ENCODE measurements at regions not wholly inside any gene's neighbourhood (a gene's known extent, or its start where the extent isn't known, plus 50 kb on each side); places are given as distances from the start of the nearest gene placed in this dataset.

DNA sequence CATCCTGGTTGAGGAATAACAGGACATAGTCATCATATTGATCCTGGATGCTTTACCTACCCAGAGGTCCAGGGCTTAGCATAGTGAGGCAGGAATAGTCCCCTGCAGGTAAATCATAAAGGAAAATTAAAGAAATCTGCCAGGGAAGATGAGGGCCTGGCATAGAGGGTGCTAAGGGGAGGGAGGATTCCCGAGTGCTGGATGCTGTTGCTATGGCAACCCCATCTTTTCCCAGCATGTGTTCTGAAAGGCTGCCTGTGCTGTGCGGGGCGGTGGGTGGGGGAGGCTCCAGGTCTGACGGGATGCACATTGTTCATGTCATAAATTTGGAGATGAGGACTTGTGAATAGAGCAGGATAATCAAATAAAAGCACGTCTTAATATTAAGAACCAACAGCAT, 212.6 kb upstream of the PCSK2 start:
- no peak overlapping the region for H3K27ac ChIP-seq (ENCODE audit: control insufficient read depth, insufficient read depth)
- in situ Hi-C loops (cut with MboI) (no loop called here), intact Hi-C loops (cut with micrococcal nuclease; ENCODE audit: unreplicated experiment) (no loop called here)
- no peaks in the 10 kb centered on the region for H3K9me3 ChIP-seq (replicated peaks; ENCODE audit: control insufficient read depth, insufficient read depth, low read length)
- SMC1A ChIA-PET (ENCODE audit: uncharacterized antibody, unreplicated experiment): no interaction called here
- ATAC-seq (no peak), DNase-seq (ENCODE audit: low read depth, low spot score) (no peak), FAIRE-seq (no peak)
- CTCF ChIA-PET: no interaction called here
- H3K27me3 ChIP-seq (replicated peaks in 1 of 2; ENCODE audit: control insufficient read depth in 2 of 2, insufficient read depth in 2 of 2, low read length in 1 of 2): no peaks in the 10 kb centered on the region
- TF ChIP-seq ZNF24 (IDR thresholded peaks at IDR 0.05) (no peak), ASH2L (IDR thresholded peaks at IDR 0.05; ENCODE audit: borderline replicate concordance, low read depth) (no peak), TBL1XR1 (IDR thresholded peaks at IDR 0.05; ENCODE audit: low read depth, low read length) (no peak), CBFB (IDR thresholded peaks at IDR 0.05; ENCODE audit: low read depth) (no peak), NR2C1 (IDR thresholded peaks at IDR 0.05) (no peak), CHD1 (IDR thresholded peaks at IDR 0.05; ENCODE audit: low read depth, low read length) (no peak), NR2F1 (conservative IDR thresholded peaks at IDR 0.05) (no peak), FOXK2 (IDR thresholded peaks at IDR 0.05) (no peak), ZNF217 (IDR thresholded peaks at IDR 0.05) (no peak), IRF4 (IDR thresholded peaks at IDR 0.05; ENCODE audit: low read depth, low read length) (no peak), EED (IDR thresholded peaks at IDR 0.05; ENCODE audit: low read depth) (no peak), EZH2 (IDR thresholded peaks at IDR 0.05; ENCODE audit: borderline replicate concordance, control insufficient read depth, low read depth, low read length) (no peak)
- H4K20me1 ChIP-seq (ENCODE audit: control insufficient read depth, insufficient read depth): no peaks in the 10 kb centered on the region
- no peak overlapping the region for H2AFZ ChIP-seq (ENCODE audit: control insufficient read depth, low read depth, low read length)
- POLR2A ChIA-PET: no interaction called here
- H3K4me2 ChIP-seq (ENCODE audit: control insufficient read depth, insufficient read depth): no peak overlapping the region
- no peaks in the 10 kb centered on the region for H3K79me2 ChIP-seq (ENCODE audit: control insufficient read depth, insufficient read depth, low read length)
- H3K9ac ChIP-seq (ENCODE audit: control insufficient read depth, insufficient read depth, low read length): no peak overlapping the region
- no peak overlapping the region for H3K4me3 ChIP-seq
- 21% methylated on average over 5 of the region's 5 CpGs for WGBS (ENCODE audit: insufficient coverage, insufficient replicate concordance, low lambda C conversion rate, missing lambda C conversion rate)
- RAD21 ChIA-PET (ENCODE audit: unreplicated experiment): no interaction called here
- no peaks in the 10 kb centered on the region for H3K36me3 ChIP-seq (ENCODE audit: control insufficient read depth in 2 of 2, insufficient read depth in 2 of 2, low read length in 1 of 2)
- H3K4me1 ChIP-seq (ENCODE audit: control insufficient read depth, insufficient read depth, low read length): no peaks in the 10 kb centered on the region
- BruUV-seq (replicated peaks): no TSS peak
